ENCODE measurements at regions not wholly inside any gene's neighbourhood (a gene's known extent, or its start where the extent isn't known, plus 50 kb on each side); places are given as distances from the start of the nearest gene placed in this dataset.

- TF ChIP-seq ZNF503 (CRISPR knock-in tag; IDR thresholded peaks at IDR 0.05), result no peak
These were observed 136.4 kb upstream of the PCSK5 start (continued) for GRCh38 chr9:75754080-75754479.

- no peaks in the 10 kb centered on the region for H4K20me1 ChIP-seq (ENCODE audit: insufficient read depth, low read length)
- no peak overlapping the region for H3K4me3 ChIP-seq (replicated peaks in 1 of 3; ENCODE audit: insufficient read depth in 1 of 3, low read depth in 2 of 3, low read length in 3 of 3)
- DNase-seq (ENCODE audit: low spot score) (no peak), ATAC-seq (no peak), FAIRE-seq (no peak)
- no peak overlapping the region for H3K4me2 ChIP-seq (ENCODE audit: low read depth, low read length)
- no peaks in the 10 kb centered on the region; a peak in 1 of 5 replicates for H3K27me3 ChIP-seq (ENCODE audit: control insufficient read depth in 1 of 2, insufficient read depth in 2 of 2, low read length in 2 of 2)
- WGBS (ENCODE audit: low lambda C conversion rate), result no CpG with 5 or more reads among the region's 2 CpGs
- H2AFZ ChIP-seq (ENCODE audit: low read length), result no peak overlapping the region
- peaks cover 49% of the 10 kb centered on the region for H3K9me3 ChIP-seq (ENCODE audit: low read length)
- no peak overlapping the region for H3K9ac ChIP-seq (ENCODE audit: insufficient read depth, low read depth, low read length)
- H3K36me3 ChIP-seq (replicated peaks in 1 of 2; ENCODE audit: control insufficient read depth in 1 of 2, insufficient read depth in 2 of 2, low read length in 2 of 2), result no peaks in the 10 kb centered on the region
- no peak for TF ChIP-seq ZNF841 (CRISPR knock-in tag; IDR thresholded peaks at IDR 0.05; ENCODE audit: borderline replicate concordance)
- TF ChIP-seq RFXANK (CRISPR knock-in tag; IDR thresholded peaks at IDR 0.05), result no peak
- TF ChIP-seq ZFP36L1 (CRISPR knock-in tag; IDR thresholded peaks at IDR 0.05), result no peak
- TF ChIP-seq ZNF607 (CRISPR knock-in tag; IDR thresholded peaks at IDR 0.05; ENCODE audit: borderline replicate concordance), result no peak
- TF ChIP-seq FOXO1 (CRISPR knock-in tag; IDR thresholded peaks at IDR 0.05), result no peak
- BruUV-seq (replicated peaks), result no TSS peak
- intact Hi-C loops (cut with micrococcal nuclease; ENCODE audit: unreplicated experiment) (no loop called here), in situ Hi-C loops (cut with HindIII; ENCODE audit: extremely low pct_ligation_motif_present, low pct_unique_long_range_greater_than_20kb) (no loop called here)
- ChIA-PET POLR2A (no interaction called here), CTCF (ENCODE audit: low intra/inter-chr PET ratio, low total read pairs) (no interaction called here)
- H3K79me2 ChIP-seq (ENCODE audit: insufficient read depth, low read length), result no peaks in the 10 kb centered on the region
- H3K27ac ChIP-seq (ENCODE audit: extremely low read length, insufficient read depth, low read length), result no peak overlapping the region
- no peaks in the 10 kb centered on the region for H3K4me1 ChIP-seq (ENCODE audit: insufficient read depth, low read length)
These were observed 115.3 kb upstream of the PCSK5 start for GRCh38 chr9:75775166-75775565.
